Naive thymus-derived CD4-positive, alpha-beta T cell (primary cell): ENCODE measurements at regions not wholly inside any gene's neighbourhood (a gene's known extent, or its start where the extent isn't known, plus 50 kb on each side); places are given as distances from the start of the nearest gene placed in this dataset.

Source experiments
- ATAC-seq: fragments of 150-1000 bp; cut with Tn5 transposase; 2 replicates; pipeline ENCODE4 v1.10.0; 2021; ENCODE audit warnings: mild to moderate bottlenecking, moderate library complexity
- CTCF ChIA-PET: fragments of 350-600 bp; sonication (Branson Sonifier 250); formaldehyde crosslinking; loops from one replicate; lab custom pipeline; 2021; ENCODE audit warnings: antibody characterized with exemption; lab: Charles Lee
- POLR2A ChIA-PET: fragments of 350-600 bp; sonication (Branson Sonifier 250); formaldehyde crosslinking; loops from one replicate; lab custom pipeline; 2021; ENCODE audit warnings: antibody characterized with exemption, inconsistent platforms; lab: Charles Lee
- DNase-seq, 9 donors: peaks; one replicate each; pipeline versions ENCODE4 v3.0.0 to v3.0.0-alpha.2; 2020 to 2022; ENCODE audit warnings: mixed read lengths in 1 of 9
- H3K27ac ChIP-seq: one replicate; pipeline ENCODE4 v1.7.0; 2013; ENCODE audit warnings: mild to moderate bottlenecking, low read depth, low read length, moderate library complexity
- H3K27me3 ChIP-seq, 2 donors: one replicate each; pipeline ENCODE4 v1.7.0; 2013; ENCODE audit warnings: low read length in 2 of 2, mild to moderate bottlenecking in 2 of 2, moderate library complexity in 2 of 2; ENCODE audit not compliant: control insufficient read depth in 2 of 2, insufficient read depth in 2 of 2
- H3K36me3 ChIP-seq, 3 experiments: 1 replicate in 2 of 3; 2 replicates in 1 of 3; pipeline ENCODE4 v1.7.0; 2013; ENCODE audit warnings: low read length in 3 of 3, mild to moderate bottlenecking in 3 of 3, moderate library complexity in 1 of 3; ENCODE audit not compliant: insufficient read depth in 3 of 3, control insufficient read depth in 2 of 3
- H3K4me1 ChIP-seq, 2 donors: one replicate each; pipeline ENCODE4 v1.7.0; 2013; ENCODE audit warnings: low read length in 2 of 2, mild to moderate bottlenecking in 2 of 2, moderate library complexity in 1 of 2; ENCODE audit not compliant: control insufficient read depth in 2 of 2, insufficient read depth in 2 of 2
- H3K4me3 ChIP-seq: 2 replicates; pipeline ENCODE4 v1.7.0; 2013; ENCODE audit warnings: mild to moderate bottlenecking, low read length
- H3K9me3 ChIP-seq, 3 experiments: 1 replicate in 2 of 3; 2 replicates in 1 of 3; pipeline ENCODE4 v1.7.0; 2013; ENCODE audit warnings: low read length in 3 of 3; ENCODE audit not compliant: control insufficient read depth in 2 of 3
- H3K27ac Mint-ChIP-seq, 9 donors: one replicate each; pipeline ENCODE4 v1.8.0; 2020 to 2022; ENCODE audit warnings: mixed read lengths in 9 of 9, mild to moderate bottlenecking in 8 of 9, moderate library complexity in 5 of 9, inconsistent platforms in 2 of 9
- H3K27me3 Mint-ChIP-seq, 5 donors: one replicate each; pipeline ENCODE4 v1.8.0; 2021 to 2022; ENCODE audit warnings: mixed read lengths in 5 of 5, mild to moderate bottlenecking in 1 of 5
- H3K36me3 Mint-ChIP-seq, 5 donors: one replicate each; pipeline ENCODE4 v1.8.0; 2020 to 2022; ENCODE audit warnings: mixed read lengths in 5 of 5, mild to moderate bottlenecking in 3 of 5, inconsistent platforms in 1 of 5
- H3K4me1 Mint-ChIP-seq, 7 donors: one replicate each; pipeline ENCODE4 v1.8.0; 2020 to 2022; ENCODE audit warnings: mixed read lengths in 7 of 7, mild to moderate bottlenecking in 3 of 7, inconsistent platforms in 1 of 7
- H3K4me3 Mint-ChIP-seq, 10 donors: one replicate each; pipeline ENCODE4 v1.8.0; 2020 to 2022; ENCODE audit warnings: mild to moderate bottlenecking in 10 of 10, mixed read lengths in 10 of 10, moderate library complexity in 6 of 10, inconsistent platforms in 2 of 10
- H3K9me3 Mint-ChIP-seq, 11 donors: one replicate each; pipeline ENCODE4 v1.8.0; 2020 to 2022; ENCODE audit warnings: mixed read lengths in 11 of 11, mild to moderate bottlenecking in 4 of 11, inconsistent platforms in 1 of 11, moderate library complexity in 1 of 11
- intact Hi-C, 2 donors: fragments of 100-400 bp; cut with micrococcal nuclease; formaldehyde crosslinking; loops; one replicate each; pipeline ENCODE4 v1.15.1; 2023

- peaks cover 0 to 8% (median 0%) of the 10 kb centered on the region in 11 donors for H3K9me3 Mint-ChIP-seq
- H3K4me1 Mint-ChIP-seq = no peaks in the 10 kb centered on the region
- H3K4me3 ChIP-seq = no peak overlapping the region
- no peaks in the 10 kb centered on the region for H3K27me3 ChIP-seq
- CTCF ChIA-PET = interaction anchor here (0.6 kb wide), 1 partner anchor 20 kb away, joined by 3 read pairs; no protein-coding TSS in a partner anchor
- no peaks in the 10 kb centered on the region for H3K4me1 ChIP-seq
- peaks cover 9 to 42% (median 23%) of the 10 kb centered on the region in 5 donors for H3K27me3 Mint-ChIP-seq
- no peak overlapping the region for H3K4me3 Mint-ChIP-seq
- DNase-seq = no peak
- H3K27ac ChIP-seq = no peak overlapping the region
- POLR2A ChIA-PET = no interaction called here
- no peak overlapping the region for H3K27ac Mint-ChIP-seq
- H3K36me3 Mint-ChIP-seq = peaks cover 0 to 6% (median 0%) of the 10 kb centered on the region in 5 donors
- intact Hi-C loops = no loop called here
- no peaks in the 10 kb centered on the region for H3K9me3 ChIP-seq
- no peak for ATAC-seq
- no peaks in the 10 kb centered on the region for H3K36me3 ChIP-seq
Measured at GRCh38 chr18:60007661-60008060, 107.9 kb downstream of the PMAIP1 start.

GRCh38 chr18:60003610-60004185 lies 103.9 kb downstream of the PMAIP1 start:
- no peak overlapping the region for H3K4me3 Mint-ChIP-seq
- intact Hi-C loops = no loop called here
- CTCF ChIA-PET = no interaction called here
- peaks cover 15 to 52% (median 29%) of the 10 kb centered on the region in 5 donors for H3K27me3 Mint-ChIP-seq
- POLR2A ChIA-PET = no interaction called here
- Histone ChIP-seq H3K9me3 (no peaks in the 10 kb centered on the region), H3K27ac (no peak overlapping the region), H3K36me3 (no peaks in the 10 kb centered on the region), H3K4me1 (no peaks in the 10 kb centered on the region), H3K27me3 (no peaks in the 10 kb centered on the region), H3K4me3 (no peak overlapping the region)
- DNase-seq (no peak), ATAC-seq (no peak)
- no peak overlapping the region for H3K27ac Mint-ChIP-seq
- no peaks in the 10 kb centered on the region for H3K4me1 Mint-ChIP-seq
- peaks cover 0 to 13% (median 0%) of the 10 kb centered on the region in 5 donors for H3K36me3 Mint-ChIP-seq
- peaks cover 0 to 15% (median 3%) of the 10 kb centered on the region in 11 donors for H3K9me3 Mint-ChIP-seq

- no peaks in the 10 kb centered on the region for H3K4me1 Mint-ChIP-seq
- H3K9me3 Mint-ChIP-seq = peaks cover 0 to 10% (median 0%) of the 10 kb centered on the region in 11 donors
- CTCF ChIA-PET = interaction anchor here (1.1 kb wide), 1 partner anchor 12 kb away, joined by 3 read pairs; no protein-coding TSS in a partner anchor
Measured at GRCh38 chr18:59996370-59996966, 96.7 kb downstream of the PMAIP1 start.

GRCh38 chr18:59994357-59994756 lies 94.6 kb downstream of the PMAIP1 start:
- CTCF ChIA-PET = no interaction called here
- peaks cover 18 to 52% (median 26%) of the 10 kb centered on the region in 5 donors for H3K27me3 Mint-ChIP-seq
- H3K9me3 ChIP-seq = no peaks in the 10 kb centered on the region
- H3K36me3 Mint-ChIP-seq = no peaks in the 10 kb centered on the region
- DNase-seq (no peak), ATAC-seq (no peak)
- H3K27ac ChIP-seq = no peak overlapping the region
- no peaks in the 10 kb centered on the region for H3K36me3 ChIP-seq
- no peak overlapping the region for H3K4me3 ChIP-seq
- no peak overlapping the region for H3K27ac Mint-ChIP-seq
- H3K27me3 ChIP-seq = no peaks in the 10 kb centered on the region
- POLR2A ChIA-PET = no interaction called here
- H3K4me3 Mint-ChIP-seq = no peak overlapping the region
- peaks cover 0 to 3% (median 0%) of the 10 kb centered on the region in 11 donors for H3K9me3 Mint-ChIP-seq
- H3K4me1 Mint-ChIP-seq = peaks cover 0 to 2% (median 0%) of the 10 kb centered on the region in 7 donors
- no peaks in the 10 kb centered on the region for H3K4me1 ChIP-seq
- intact Hi-C loops = no loop called here

More at GRCh38 chr18:59996370-59996966, 96.7 kb downstream of the PMAIP1 start:
- Histone ChIP-seq H3K36me3 (no peaks in the 10 kb centered on the region), H3K27ac (no peak overlapping the region), H3K4me1 (no peaks in the 10 kb centered on the region), H3K27me3 (no peaks in the 10 kb centered on the region), H3K9me3 (no peaks in the 10 kb centered on the region), H3K4me3 (no peak overlapping the region)
- ATAC-seq (no peak), DNase-seq (no peak)
- Mint-ChIP-seq H3K36me3 (peaks cover 0 to 3% (median 0%) of the 10 kb centered on the region in 5 donors), H3K27ac (no peak overlapping the region), H3K4me3 (no peak overlapping the region), H3K27me3 (peaks cover 16 to 54% (median 25%) of the 10 kb centered on the region in 5 donors)
- POLR2A ChIA-PET = no interaction called here
- intact Hi-C loops = no loop called here

- ChIA-PET POLR2A (no interaction called here), CTCF (no interaction called here)
- Histone ChIP-seq H3K9me3 (no peaks in the 10 kb centered on the region), H3K4me3 (no peak overlapping the region), H3K4me1 (no peaks in the 10 kb centered on the region), H3K27me3 (no peaks in the 10 kb centered on the region), H3K36me3 (no peaks in the 10 kb centered on the region), H3K27ac (no peak overlapping the region)
- no peaks in the 10 kb centered on the region for H3K36me3 Mint-ChIP-seq
- peaks cover 18 to 53% (median 28%) of the 10 kb centered on the region in 5 donors for H3K27me3 Mint-ChIP-seq
- DNase-seq = no peak
- ATAC-seq = no peak
- intact Hi-C loops = no loop called here
- peaks cover 0 to 3% (median 0%) of the 10 kb centered on the region in 11 donors for H3K9me3 Mint-ChIP-seq
- no peak overlapping the region for H3K4me3 Mint-ChIP-seq
- H3K27ac Mint-ChIP-seq = no peak overlapping the region
- H3K4me1 Mint-ChIP-seq = peaks cover 0 to 2% (median 0%) of the 10 kb centered on the region in 7 donors
Measured at GRCh38 chr18:59993560-59993959, 93.8 kb downstream of the PMAIP1 start.

- no peak overlapping the region for H3K4me3 ChIP-seq
- H3K27me3 ChIP-seq = no peaks in the 10 kb centered on the region
- H3K27ac ChIP-seq = no peak overlapping the region
- Mint-ChIP-seq H3K36me3 (no peaks in the 10 kb centered on the region), H3K9me3 (no peaks in the 10 kb centered on the region), H3K4me1 (peaks cover 0 to 2% (median 0%) of the 10 kb centered on the region in 7 donors), H3K4me3 (no peak overlapping the region), H3K27me3 (peaks cover 24 to 34% (median 32%) of the 10 kb centered on the region in 5 donors), H3K27ac (no peak overlapping the region)
- intact Hi-C loops = no loop called here
- DNase-seq (no peak), ATAC-seq (no peak)
- ChIA-PET POLR2A (no interaction called here), CTCF (no interaction called here)
- H3K4me1 ChIP-seq = no peaks in the 10 kb centered on the region
- no peaks in the 10 kb centered on the region for H3K9me3 ChIP-seq
- no peaks in the 10 kb centered on the region for H3K36me3 ChIP-seq
Measured at GRCh38 chr18:59990121-59990823, 90.5 kb downstream of the PMAIP1 start.
